NCI-H2081 treated with DMSO at 0.1 percent for 48 hours (cell line): ENCODE measurements at regions not wholly inside any gene's neighbourhood (a gene's known extent, or its start where the extent isn't known, plus 50 kb on each side); places are given as distances from the start of the nearest gene placed in this dataset.

ENCODE experiments used
- DNase-seq: peaks from one replicate; lab custom pipeline; 2025; lab: John Stamatoyannopoulos, UW

DNA sequence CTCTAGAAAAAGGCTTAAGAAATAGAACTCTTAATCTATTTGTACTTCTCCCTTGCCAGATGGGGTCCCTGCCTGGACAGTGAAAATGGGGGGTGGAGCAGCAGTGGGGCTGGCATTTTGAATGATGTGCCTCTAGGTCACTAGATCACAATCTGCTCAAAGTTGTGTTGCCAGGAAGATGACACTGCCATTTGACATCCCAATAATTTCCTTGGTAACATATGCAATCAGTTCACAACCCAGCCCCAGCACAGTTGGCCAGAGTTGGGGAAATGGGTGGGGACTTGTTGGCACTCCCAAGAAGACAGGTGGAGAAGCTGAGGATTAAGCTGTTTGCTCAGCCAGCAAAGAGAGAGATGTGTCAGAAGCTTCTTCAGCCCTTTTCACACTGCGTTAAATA lies 558.3 kb upstream of the KLHL29 start:
- DNase-seq = no peak

DNA sequence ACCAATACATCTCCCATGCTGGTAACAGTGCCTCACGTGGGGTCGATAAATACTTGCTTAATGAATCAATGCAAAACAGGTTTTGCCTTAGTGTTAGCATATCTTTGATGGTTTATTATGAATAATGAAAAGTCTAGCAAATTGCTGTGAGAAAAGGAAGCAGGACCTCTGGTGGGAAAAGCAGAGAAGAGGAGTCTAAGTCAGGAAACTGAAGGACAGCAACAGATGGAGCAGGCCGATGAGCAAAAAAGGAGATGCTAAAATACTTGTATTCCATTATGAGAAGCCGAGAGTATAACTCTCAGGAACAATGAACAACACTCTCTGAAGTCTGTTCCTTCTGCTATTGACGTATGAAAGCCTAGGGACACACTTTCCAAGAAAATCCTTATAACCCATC lies 555.2 kb upstream of the KLHL29 start:
- DNase-seq = no peak

- DNase-seq = no peak
Measured at GRCh38 chr2:22832196-22832595, 552.8 kb upstream of the KLHL29 start.

DNA sequence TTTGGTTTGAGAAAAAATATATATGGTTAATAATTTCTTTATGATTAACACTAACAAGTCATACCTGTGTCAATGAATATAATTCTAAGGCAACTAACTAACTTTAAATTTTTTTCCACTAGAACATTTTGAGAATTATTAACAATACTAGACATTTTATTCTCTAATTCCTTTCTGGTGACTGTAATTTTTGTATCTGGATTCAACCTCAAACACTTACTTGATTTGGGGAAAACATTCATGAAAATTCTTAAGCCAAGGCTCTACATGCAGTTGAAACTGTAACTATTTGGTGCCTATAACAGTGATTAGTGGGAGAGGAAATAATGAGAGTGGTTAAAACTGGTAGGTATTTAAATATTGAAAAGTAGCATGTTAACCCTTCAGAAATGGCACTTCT lies 546.5 kb upstream of the KLHL29 start:
- no peak for DNase-seq

- no peak for DNase-seq
Measured at GRCh38 chr2:22842205-22842869, 542.6 kb upstream of the KLHL29 start.

DNA sequence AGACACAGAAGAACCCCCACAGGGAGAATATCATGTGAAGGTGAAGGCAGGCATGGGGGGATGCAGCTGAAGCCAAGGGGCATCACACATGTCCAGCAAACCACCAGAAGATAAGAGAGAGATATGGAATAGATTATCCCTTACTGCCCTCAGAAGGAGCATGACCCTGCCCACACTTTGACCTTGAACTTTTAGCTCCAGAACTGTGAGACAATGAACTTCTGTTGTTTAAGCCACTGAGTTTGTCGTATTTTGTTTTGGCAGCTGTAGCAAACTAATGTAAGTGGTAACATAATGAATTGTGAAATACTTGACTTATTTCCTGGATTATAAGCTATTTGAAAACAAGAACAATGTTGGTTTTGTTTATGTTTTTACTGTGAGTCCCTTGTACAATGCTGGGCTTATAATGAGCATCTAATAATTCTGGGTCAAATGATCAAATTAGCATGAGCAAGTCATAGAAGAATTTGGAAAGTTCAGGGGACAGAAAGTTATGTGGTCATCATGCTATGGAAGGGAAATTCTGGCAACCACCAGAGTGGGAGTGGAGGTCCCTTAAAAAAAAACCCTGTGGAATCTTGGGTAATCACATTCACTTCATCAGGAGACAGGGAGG lies 541.0 kb upstream of the KLHL29 start:
- DNase-seq = no peak

- DNase-seq = no peak
Measured at GRCh38 chr2:22850310-22850709, 534.7 kb upstream of the KLHL29 start.

DNA sequence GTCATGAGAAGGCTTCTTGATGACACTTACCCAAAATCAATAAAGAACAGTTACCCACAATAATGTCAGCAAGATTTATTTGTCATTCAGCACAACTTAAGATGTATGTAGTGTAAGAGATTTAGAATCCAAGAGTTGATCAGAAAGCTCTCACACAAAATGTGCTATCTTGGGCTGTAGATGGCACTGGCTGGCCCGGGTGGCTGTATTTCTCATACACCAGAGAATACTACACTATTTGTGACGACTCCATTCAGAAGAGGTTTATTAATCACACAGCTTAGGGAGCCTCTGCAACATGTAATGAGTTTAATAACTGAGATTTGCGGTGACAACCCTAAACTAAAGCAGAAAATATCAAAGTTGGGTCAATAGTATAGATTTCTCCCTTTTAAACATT lies 530.4 kb upstream of the KLHL29 start:
- DNase-seq = no peak

DNA sequence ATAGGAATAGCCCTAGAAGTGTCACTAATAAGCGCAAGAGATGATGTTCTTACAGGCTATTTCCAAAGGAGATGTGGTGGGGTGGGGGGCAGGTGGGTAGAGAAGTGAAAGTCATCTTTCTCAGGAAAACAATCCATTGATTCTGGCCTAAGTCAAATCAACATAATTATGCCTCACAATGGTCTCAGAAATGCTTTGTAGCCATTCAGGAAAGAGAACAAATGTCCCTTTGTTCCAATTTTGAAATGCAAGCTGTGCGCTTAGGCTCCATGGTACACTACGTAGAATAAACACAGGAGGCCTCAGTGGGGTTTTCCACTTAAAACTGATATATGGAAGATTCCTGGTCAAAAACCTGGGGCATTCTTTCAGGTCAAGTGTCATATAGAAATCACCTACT lies 529.9 kb upstream of the KLHL29 start:
- no peak for DNase-seq

GRCh38 chr2:22855761-22856184 lies 529.2 kb upstream of the KLHL29 start:
- no peak for DNase-seq

- no peak for DNase-seq
Measured at GRCh38 chr2:22867973-22868372, 517.0 kb upstream of the KLHL29 start.

DNA sequence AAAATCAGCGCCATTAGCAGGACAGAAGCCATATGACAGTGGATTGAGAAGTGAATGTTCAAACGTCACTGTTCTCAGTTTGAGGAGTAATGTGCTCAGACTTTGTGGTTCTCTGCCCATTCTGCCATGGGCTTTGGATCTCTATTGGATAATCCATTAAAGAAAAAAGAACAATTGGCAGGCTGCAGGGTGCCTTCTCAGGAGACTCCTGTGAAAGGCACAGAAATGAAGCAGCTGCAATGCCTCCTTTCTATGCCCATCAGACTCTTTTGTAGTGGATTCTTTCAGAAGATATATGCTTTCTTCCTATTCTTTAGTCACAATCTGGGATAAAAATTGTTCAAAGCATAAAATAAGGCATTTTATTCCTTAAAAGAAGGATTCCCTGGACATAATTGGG lies 506.9 kb upstream of the KLHL29 start:
- DNase-seq = no peak

DNA sequence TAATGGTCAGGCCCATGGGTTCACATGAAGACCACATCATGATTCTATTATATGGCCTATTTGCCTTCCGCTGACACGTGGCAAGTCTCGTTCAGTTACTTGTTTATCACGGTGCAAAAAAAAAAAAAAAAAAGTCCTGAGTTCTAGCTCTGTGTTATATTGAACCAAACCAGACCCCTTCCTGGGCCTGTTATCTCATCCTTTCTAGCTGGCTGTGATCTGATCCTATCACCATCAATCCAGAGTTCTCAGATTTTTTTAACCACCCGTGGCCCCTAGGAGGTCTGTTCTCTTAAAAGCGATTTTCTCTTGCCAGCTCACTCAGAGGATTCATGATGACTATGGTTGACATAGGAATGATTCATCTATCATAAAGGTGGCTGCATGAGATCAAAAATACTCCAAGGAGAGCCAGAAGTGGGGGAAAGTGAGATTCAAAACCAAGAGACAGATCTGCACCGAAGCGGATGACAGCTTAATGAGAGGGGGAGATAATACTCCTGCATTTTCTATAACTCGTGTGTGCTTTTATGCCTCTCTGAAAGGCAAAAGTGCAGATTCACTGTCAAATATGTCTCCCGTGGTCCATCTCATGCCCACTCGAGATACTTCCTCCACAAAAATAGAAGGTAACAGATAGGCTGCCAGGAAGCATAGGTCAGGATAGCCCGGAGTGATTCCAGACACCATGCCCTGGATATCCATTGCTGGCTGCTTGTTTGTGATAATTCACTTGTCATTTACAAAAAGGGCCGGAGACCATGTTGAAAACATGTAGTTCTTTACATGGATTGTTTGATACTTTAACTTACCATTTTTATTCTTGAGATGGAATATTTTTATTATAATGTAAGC lies 505.7 kb upstream of the KLHL29 start:
- no peak for DNase-seq

- DNase-seq = no peak
Measured at GRCh38 chr2:22880161-22880560, 504.8 kb upstream of the KLHL29 start.

- DNase-seq = no peak
Measured at GRCh38 chr2:22882011-22882410, 503.0 kb upstream of the KLHL29 start.

DNA sequence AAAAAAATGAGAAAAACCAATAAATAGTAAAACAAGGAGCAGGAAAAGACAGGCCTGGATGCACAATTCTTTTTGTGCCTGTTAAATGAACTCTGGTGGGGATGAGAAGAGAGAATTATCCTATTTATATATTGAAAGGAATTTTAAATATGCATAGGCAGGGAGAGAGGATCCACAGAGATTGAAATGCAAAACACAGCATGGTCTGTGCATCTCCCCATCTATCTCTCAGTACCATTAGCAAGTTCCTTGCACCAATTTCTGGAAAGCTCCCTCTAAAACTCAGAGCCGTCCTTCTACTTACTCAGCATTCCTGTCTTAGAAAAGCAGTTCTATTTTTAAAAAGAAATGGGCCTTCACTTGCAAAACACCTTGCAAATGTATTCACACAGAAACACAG lies 502.3 kb upstream of the KLHL29 start:
- DNase-seq = no peak

- DNase-seq = no peak
Measured at GRCh38 chr2:22883054-22883453, 501.9 kb upstream of the KLHL29 start.

DNA sequence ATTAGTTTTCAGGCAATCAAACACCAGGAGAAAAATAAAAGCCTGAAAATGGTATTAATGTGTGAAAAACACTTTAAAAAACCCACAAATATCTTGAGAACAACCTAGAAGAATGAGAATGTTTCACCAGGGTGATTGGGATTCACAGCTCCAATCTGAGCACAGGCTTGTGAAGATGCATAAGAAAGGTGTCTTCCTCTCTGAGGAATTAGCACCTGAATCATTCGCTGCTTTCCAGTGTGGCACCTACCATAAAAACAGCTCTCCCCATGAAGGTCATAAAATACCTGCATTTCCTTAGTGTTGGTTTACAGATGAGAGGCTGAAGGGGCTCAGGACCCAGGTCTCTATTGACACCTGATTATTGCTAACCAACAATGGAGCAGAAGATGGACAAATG lies 499.7 kb upstream of the KLHL29 start:
- no peak for DNase-seq

DNA sequence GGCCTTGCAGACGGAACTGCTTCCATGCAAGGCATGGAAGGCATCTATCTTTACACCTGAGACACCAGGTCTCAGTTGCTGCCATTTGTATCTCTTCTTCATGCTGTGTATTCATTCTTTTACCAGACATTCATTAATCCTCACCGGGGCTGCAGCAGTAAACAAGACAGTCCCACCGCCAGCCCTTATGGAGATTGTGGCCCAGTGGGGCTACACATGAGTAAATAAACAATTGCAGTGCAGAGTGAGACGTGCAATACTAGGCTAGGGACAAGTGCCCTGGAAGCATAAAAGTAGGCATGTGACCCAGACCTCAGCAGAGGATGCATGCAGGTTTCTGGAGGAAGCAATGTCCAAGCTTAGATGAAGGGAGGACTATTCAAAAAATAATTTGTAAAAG lies 497.6 kb upstream of the KLHL29 start:
- DNase-seq = no peak

DNA sequence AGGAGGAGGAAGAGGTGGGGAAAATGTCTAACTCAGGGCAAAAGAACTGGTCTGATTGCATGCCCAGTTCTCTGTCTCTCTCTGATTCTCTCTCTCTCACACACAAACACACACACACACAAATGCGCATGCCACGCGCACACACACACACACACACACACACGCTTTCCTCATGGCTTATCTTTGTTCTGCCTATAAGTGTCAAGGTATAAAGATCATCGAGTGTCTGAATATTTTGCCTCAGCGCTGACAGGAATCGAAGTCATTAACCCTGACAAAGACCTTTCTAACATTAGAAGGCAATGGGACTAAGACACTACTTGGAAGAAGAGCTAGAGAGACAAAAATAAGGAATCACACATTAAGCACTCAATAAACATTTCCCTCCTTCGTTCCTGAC lies 497.1 kb upstream of the KLHL29 start:
- DNase-seq = no peak

- no peak for DNase-seq
Measured at GRCh38 chr2:22890132-22890531, 494.8 kb upstream of the KLHL29 start.

DNA sequence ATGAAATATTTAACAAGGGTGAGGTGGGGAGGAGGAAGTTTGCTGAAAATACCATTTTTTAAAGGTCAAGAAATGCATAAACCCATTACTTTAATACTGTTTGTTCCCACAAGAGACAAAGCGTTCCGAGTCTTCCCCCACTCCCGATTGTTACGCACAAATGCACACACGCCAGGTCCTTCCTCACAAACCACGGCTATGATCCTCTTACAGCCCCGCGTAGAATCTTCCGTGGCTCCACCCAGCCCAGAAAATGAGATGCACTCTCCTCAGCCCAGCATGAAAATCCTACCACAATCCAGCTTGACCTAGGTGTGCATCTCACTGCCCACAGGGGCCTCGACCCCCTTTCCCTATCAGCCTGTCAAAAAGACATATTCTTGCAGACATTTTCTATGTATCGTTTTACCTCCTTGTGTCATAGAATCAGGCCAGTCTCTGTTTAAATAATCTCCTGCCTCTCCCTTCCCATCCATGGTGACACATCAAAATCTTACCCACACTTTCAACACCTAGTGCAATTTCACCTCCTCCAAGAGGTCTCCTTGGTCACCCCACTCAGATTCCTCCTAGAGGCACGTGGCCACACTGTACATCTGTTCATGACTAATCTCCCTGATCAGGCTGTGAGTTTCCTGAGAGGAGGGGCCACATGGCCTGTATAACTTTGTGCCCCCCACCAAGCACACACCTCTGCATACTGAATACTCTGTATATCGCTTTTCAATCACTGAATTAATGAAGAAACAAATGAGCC lies 491.0 kb upstream of the KLHL29 start:
- no peak for DNase-seq

DNA sequence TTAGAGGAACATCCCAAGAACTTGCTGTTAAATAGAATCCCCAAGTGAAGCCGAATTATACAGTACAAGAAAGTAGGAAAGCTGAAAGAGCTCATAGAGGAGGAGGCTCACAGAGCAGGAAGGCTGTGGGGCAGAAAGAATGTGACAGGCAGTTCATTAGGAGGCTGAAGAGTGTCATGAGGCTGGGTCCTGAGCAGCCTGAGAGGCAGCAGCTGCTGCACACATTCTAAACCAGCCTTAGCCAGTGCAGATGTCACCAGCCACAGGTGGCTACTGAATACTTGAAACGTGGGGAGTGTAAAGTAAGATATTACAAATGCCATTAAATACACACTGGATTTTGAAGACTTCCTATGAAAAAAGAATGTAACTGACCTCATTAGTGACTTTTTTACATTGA lies 490.2 kb upstream of the KLHL29 start:
- DNase-seq = no peak
